Keratinocyte (primary cell): ENCODE measurements at regions not wholly inside any gene's neighbourhood (a gene's known extent, or its start where the extent isn't known, plus 50 kb on each side); places are given as distances from the start of the nearest gene placed in this dataset.

Experiments used
- DNase-seq: peaks from one replicate; pipeline ENCODE4 v3.0.0-alpha.2; 2011; ENCODE audit warnings: low read depth, missing footprints, low spot score
- FAIRE-seq: peaks from 2 replicates; lab custom pipeline; 2011; peaks lifted over from hg19 to GRCh38; lab: Jason Lieb, UNC
- H2AFZ ChIP-seq: 2 replicates; pipeline ENCODE4 v1.6.0; 2012; ENCODE audit warnings: low read length, control low read depth, inconsistent platforms; ENCODE audit not compliant: control insufficient read depth
- H3K27ac ChIP-seq: 2 replicates; pipeline ENCODE4 v1.5.1; 2011; ENCODE audit warnings: low read length; ENCODE audit not compliant: control insufficient read depth, insufficient read depth
- H3K27me3 ChIP-seq: 3 replicates; pipeline ENCODE4 v1.6.0; 2011; ENCODE audit warnings: low read length; ENCODE audit not compliant: control insufficient read depth, insufficient read depth; ENCODE audit errors: extremely low read depth
- H3K36me3 ChIP-seq, 2 experiments: 2 replicates in 1 of 2; 3 replicates in 1 of 2; pipeline ENCODE4 v1.5.1; 2011; ENCODE audit warnings: low read length in 2 of 2, mild to moderate bottlenecking in 1 of 2; ENCODE audit not compliant: control insufficient read depth in 2 of 2, insufficient read depth in 2 of 2; ENCODE audit errors: extremely low read depth in 1 of 2
- H3K4me1 ChIP-seq: 3 replicates; pipeline ENCODE4 v1.5.1; 2011; ENCODE audit warnings: low read length; ENCODE audit not compliant: control insufficient read depth, insufficient read depth; ENCODE audit errors: extremely low read depth
- H3K4me2 ChIP-seq: 3 replicates; pipeline ENCODE4 v1.6.0; 2011; ENCODE audit warnings: low read depth, low read length; ENCODE audit not compliant: control insufficient read depth, insufficient read depth; ENCODE audit errors: extremely low read depth
- H3K4me3 ChIP-seq, 3 experiments: fragments of 200-600 bp in 1 of 3; sonication (generic) in 1 of 3; 2 replicates in 2 of 3; 3 replicates in 1 of 3; pipeline ENCODE4 v1.5.1; 2011 to 2016; ENCODE audit warnings: low read length in 3 of 3, mild to moderate bottlenecking in 3 of 3, control low read depth in 2 of 3, inconsistent platforms in 1 of 3, low read depth in 1 of 3, mixed read lengths in 1 of 3, mixed run types in 1 of 3, moderate library complexity in 1 of 3; ENCODE audit not compliant: control insufficient read depth in 2 of 3, insufficient read depth in 2 of 3; ENCODE audit errors: extremely low read depth in 1 of 3
- H3K79me2 ChIP-seq: 2 replicates; pipeline ENCODE4 v1.6.0; 2012; ENCODE audit warnings: low read length; ENCODE audit not compliant: control insufficient read depth, insufficient read depth
- H3K9ac ChIP-seq: 3 replicates; pipeline ENCODE4 v1.6.0; 2011; ENCODE audit warnings: low read length; ENCODE audit not compliant: control insufficient read depth, insufficient read depth; ENCODE audit errors: extremely low read depth
- H3K9me1 ChIP-seq: 3 replicates; pipeline ENCODE4 v1.6.0; 2011; ENCODE audit warnings: low read length; ENCODE audit not compliant: control insufficient read depth, insufficient read depth; ENCODE audit errors: extremely low read depth
- H3K9me3 ChIP-seq: 2 replicates; pipeline ENCODE4 v1.5.1; 2012; ENCODE audit warnings: low read depth, low read length; ENCODE audit not compliant: control insufficient read depth
- H4K20me1 ChIP-seq: 3 replicates; pipeline ENCODE4 v1.6.0; 2011; ENCODE audit warnings: low read length; ENCODE audit not compliant: control insufficient read depth, insufficient read depth; ENCODE audit errors: extremely low read depth
- CTCF ChIP-seq, 3 experiments: IDR thresholded peaks in 1 of 3; conservative IDR thresholded peaks in 1 of 3; optimal IDR thresholded peaks in 1 of 3; 2 replicates in 2 of 3; 3 replicates in 1 of 3; pipeline versions ENCODE3 to v1.5.1; 2011; ENCODE audit warnings: low read length in 3 of 3, mild to moderate bottlenecking in 3 of 3, moderate library complexity in 2 of 3, control low read depth in 1 of 3, inconsistent platforms in 1 of 3; ENCODE audit not compliant: insufficient read depth in 2 of 3; ENCODE audit errors: extremely low read depth in 1 of 3
- EZH2 ChIP-seq: IDR thresholded peaks from one replicate; pipeline ENCODE4 v1.6.1; 2012; ENCODE audit warnings: inconsistent platforms, mild to moderate bottlenecking, low read length, moderate library complexity
- dilution Hi-C: fragments of 300-500 bp; cut with MboI; formaldehyde crosslinking; loops from one replicate; pipeline ENCODE4 v1.7.0; 2020; ENCODE audit warnings: low sequenced_read_pairs; ENCODE audit not compliant: extremely low pct_ligation_motif_present

GRCh38 chr5:86532429-86532828 is 85.3 kb upstream of the COX7C start:
- DNase-seq (no peak), FAIRE-seq (no peak)
- Histone ChIP-seq H3K79me2 (no peaks in the 10 kb centered on the region), H2AFZ (no peak overlapping the region), H3K4me1 (no peaks in the 10 kb centered on the region), H3K36me3 (no peaks in the 10 kb centered on the region), H3K27ac (no peak overlapping the region), H3K4me2 (no peak overlapping the region), H3K27me3 (no peaks in the 10 kb centered on the region), H3K4me3 (no peak overlapping the region), H4K20me1 (no peaks in the 10 kb centered on the region), H3K9ac (no peak overlapping the region), H3K9me3 (no peaks in the 10 kb centered on the region), H3K9me1 (no peaks in the 10 kb centered on the region)
- TF ChIP-seq CTCF (optimal IDR thresholded peaks at IDR 0.05 in 1 of 3, IDR thresholded peaks at IDR 0.05 in 1 of 3, conservative IDR thresholded peaks at IDR 0.05 in 1 of 3; ENCODE audit: extremely low read depth in 1 of 3, insufficient read depth in 2 of 3, low read length in 3 of 3) (no peak), EZH2 (no peak)
- dilution Hi-C loops = no loop called here

- Histone ChIP-seq H2AFZ (no peak overlapping the region), H3K79me2 (no peaks in the 10 kb centered on the region), H3K9ac (no peak overlapping the region), H3K4me2 (no peak overlapping the region), H3K27ac (no peak overlapping the region), H3K27me3 (no peaks in the 10 kb centered on the region), H3K9me1 (no peaks in the 10 kb centered on the region), H3K36me3 (no peaks in the 10 kb centered on the region), H3K9me3 (no peaks in the 10 kb centered on the region), H3K4me3 (no peak overlapping the region), H4K20me1 (no peaks in the 10 kb centered on the region), H3K4me1 (no peaks in the 10 kb centered on the region)
- TF ChIP-seq CTCF (optimal IDR thresholded peaks at IDR 0.05 in 1 of 3, IDR thresholded peaks at IDR 0.05 in 1 of 3, conservative IDR thresholded peaks at IDR 0.05 in 1 of 3; ENCODE audit: extremely low read depth in 1 of 3, insufficient read depth in 2 of 3, low read length in 3 of 3) (no peak), EZH2 (no peak)
- FAIRE-seq = no peak
- no peak for DNase-seq
- dilution Hi-C loops = no loop called here
Observed at GRCh38 chr5:86536396-86536795, 81.3 kb upstream of the COX7C start.
